Endothelial cell of umbilical vein (primary cell): ENCODE measurements at regions not wholly inside any gene's neighbourhood (a gene's known extent, or its start where the extent isn't known, plus 50 kb on each side); places are given as distances from the start of the nearest gene placed in this dataset.

Source experiments
- BruUV-seq: library from RNA; stranded (reverse); fragments of 400-500 nt; replicated peaks from 2 replicates; lab custom pipeline; 2021; lab: Mats Ljungman, UMichigan
- CTCF ChIA-PET: fragments of 300-600, 350-600 bp; sonication (Branson Sonifier 250); formaldehyde crosslinking; loops from one replicate; lab custom pipeline; 2021; ENCODE audit warnings: antibody characterized with exemption, inconsistent platforms; lab: Charles Lee
- POLR2A ChIA-PET: fragments of 300-600, 350-600 bp; sonication (Branson Sonifier 250); formaldehyde crosslinking; loops from one replicate; lab custom pipeline; 2021; ENCODE audit warnings: antibody characterized with exemption, inconsistent platforms; lab: Charles Lee
- DNase-seq: peaks from one replicate; pipeline ENCODE4 v3.0.0-alpha.2; 2011; ENCODE audit warnings: low read depth, low spot score
- FAIRE-seq: peaks from 2 replicates; lab custom pipeline; 2011; peaks lifted over from hg19 to GRCh38; lab: Jason Lieb, UNC
- H2AFZ ChIP-seq: 2 replicates; pipeline ENCODE4 v1.6.0; 2012; ENCODE audit warnings: low read depth, low read length, control low read depth, inconsistent platforms
- H3K27ac ChIP-seq: 2 replicates; pipeline ENCODE4 v1.5.1; 2011; ENCODE audit warnings: low read depth, mild to moderate bottlenecking, control low read depth, low read length, moderate library complexity; ENCODE audit not compliant: insufficient read depth
- H3K27me3 ChIP-seq, 2 experiments: 2 replicates each; pipeline versions ENCODE4 v1.6.0 to v1.6.1; 2011; ENCODE audit warnings: low read length in 2 of 2, mixed read lengths in 1 of 2; ENCODE audit not compliant: control insufficient read depth in 2 of 2, insufficient read depth in 2 of 2
- H3K36me3 ChIP-seq, 2 experiments: 2 replicates in 1 of 2; 3 replicates in 1 of 2; pipeline ENCODE4 v1.5.1; 2011; ENCODE audit warnings: low read length in 2 of 2, mild to moderate bottlenecking in 1 of 2, moderate library complexity in 1 of 2; ENCODE audit not compliant: control insufficient read depth in 2 of 2, insufficient read depth in 2 of 2; ENCODE audit errors: extremely low read depth in 1 of 2
- H3K4me1 ChIP-seq: 3 replicates; pipeline ENCODE4 v1.5.1; 2011; ENCODE audit warnings: mild to moderate bottlenecking, low read length; ENCODE audit not compliant: control insufficient read depth, insufficient read depth; ENCODE audit errors: extremely low read depth
- H3K4me2 ChIP-seq: 2 replicates; pipeline ENCODE4 v1.6.1; 2011; ENCODE audit warnings: low read length, control low read depth, mixed read lengths; ENCODE audit not compliant: insufficient read depth
- H3K4me3 ChIP-seq, 3 experiments: fragments of 200-600 bp in 1 of 3; sonication (generic), shearing (Covaris generic) in 1 of 3; replicated peaks in 1 of 3; 2 replicates each; pipeline ENCODE4 v1.5.1; 2011 to 2016; ENCODE audit warnings: control low read depth in 3 of 3, low read length in 3 of 3, mild to moderate bottlenecking in 2 of 3, inconsistent platforms in 1 of 3, low read depth in 1 of 3, moderate library complexity in 1 of 3; ENCODE audit not compliant: insufficient read depth in 1 of 3
- H3K79me2 ChIP-seq: 2 replicates; pipeline ENCODE4 v1.6.0; 2012; ENCODE audit warnings: low read length, inconsistent platforms; ENCODE audit not compliant: control insufficient read depth, insufficient read depth
- H3K9ac ChIP-seq: replicated peaks from 2 replicates; pipeline ENCODE3; 2011; ENCODE audit warnings: low read length, control low read depth; ENCODE audit not compliant: insufficient read depth; ENCODE audit errors: extremely low read depth
- H3K9me1 ChIP-seq: replicated peaks from 3 replicates; pipeline ENCODE4 v1.6.0; 2011; ENCODE audit warnings: mild to moderate bottlenecking, low read length; ENCODE audit not compliant: control insufficient read depth, insufficient read depth; ENCODE audit errors: extremely low read depth
- H3K9me3 ChIP-seq: replicated peaks from 2 replicates; pipeline ENCODE4 v1.5.1; 2012; ENCODE audit warnings: low read length, inconsistent platforms; ENCODE audit not compliant: control insufficient read depth, insufficient read depth
- H4K20me1 ChIP-seq: replicated peaks from 2 replicates; pipeline ENCODE3; 2011; ENCODE audit warnings: mild to moderate bottlenecking, low read length; ENCODE audit not compliant: control insufficient read depth, insufficient read depth; ENCODE audit errors: extremely low read depth
- CTCF ChIP-seq, 2 donors: IDR thresholded peaks; 1 replicate in 1 of 2; 2 replicates in 1 of 2; pipeline ENCODE4 v1.5.1; 2011; ENCODE audit warnings: low read length in 2 of 2, mild to moderate bottlenecking in 2 of 2, moderate library complexity in 2 of 2, control low read depth in 1 of 2, inconsistent platforms in 1 of 2, low read depth in 1 of 2; ENCODE audit not compliant: insufficient read depth in 1 of 2; ENCODE audit errors: extremely low read depth in 1 of 2
- EZH2 ChIP-seq: IDR thresholded peaks from 2 replicates; pipeline ENCODE4 v1.6.1; 2012; ENCODE audit warnings: borderline replicate concordance, low read depth, mild to moderate bottlenecking, moderate library complexity, low read length, inconsistent platforms; ENCODE audit not compliant: severe bottlenecking
- FOS ChIP-seq: IDR thresholded peaks from 2 replicates; pipeline ENCODE4 v1.6.1; 2011; ENCODE audit warnings: mild to moderate bottlenecking, low read length, moderate library complexity, borderline replicate concordance; ENCODE audit not compliant: insufficient read depth
- GATA2 ChIP-seq: IDR thresholded peaks from 2 replicates; pipeline ENCODE4 v1.7.0; 2011; ENCODE audit warnings: low read depth, mild to moderate bottlenecking, moderate library complexity, mixed read lengths, low read length; ENCODE audit not compliant: insufficient read length, insufficient read depth
- JUN ChIP-seq: IDR thresholded peaks from 2 replicates; pipeline ENCODE4 v1.6.1; 2011; ENCODE audit warnings: borderline replicate concordance, low read depth; ENCODE audit not compliant: insufficient read length, insufficient read depth
- MAX ChIP-seq: IDR thresholded peaks from 2 replicates; pipeline ENCODE4 v1.6.1; 2011; ENCODE audit not compliant: insufficient read depth, insufficient read length
- MYC ChIP-seq: IDR thresholded peaks from one replicate; pipeline ENCODE4 v1.6.1; 2011; ENCODE audit warnings: mild to moderate bottlenecking, low read depth, low read length
- POLR2A ChIP-seq: IDR thresholded peaks from 2 replicates; pipeline ENCODE4 v1.6.1; 2012; ENCODE audit warnings: low read depth, mild to moderate bottlenecking, control low read depth, low read length
- POLR2AphosphoS5 ChIP-seq: IDR thresholded peaks from 2 replicates; pipeline ENCODE4 v1.6.1; 2012; ENCODE audit warnings: low read depth, mild to moderate bottlenecking, control low read depth, low read length, moderate library complexity; ENCODE audit not compliant: insufficient read depth
- dilution Hi-C: fragments of 300-500 bp; cut with MboI; formaldehyde crosslinking; loops from one replicate; pipeline ENCODE4 v1.15.0; 2019; ENCODE audit warnings: low sequenced_read_pairs; ENCODE audit not compliant: extremely low pct_ligation_motif_present
- intact Hi-C: fragments of 100-400 bp; cut with micrococcal nuclease; formaldehyde crosslinking; loops from one replicate; pipeline ENCODE4 v1.10.0; 2022

- no peak overlapping the region for H3K4me3 ChIP-seq
- H4K20me1 ChIP-seq, result no peaks in the 10 kb centered on the region
- H3K9me3 ChIP-seq, result no peaks in the 10 kb centered on the region
- H2AFZ ChIP-seq, result no peak overlapping the region
- H3K4me1 ChIP-seq, result no peaks in the 10 kb centered on the region
- no peaks in the 10 kb centered on the region for H3K79me2 ChIP-seq
- CTCF ChIA-PET, result no interaction called here
- dilution Hi-C loops, result no loop called here
- DNase-seq (no peak), FAIRE-seq (no peak)
- H3K4me2 ChIP-seq, result no peak overlapping the region
- intact Hi-C loops, result no loop called here
- no peaks in the 10 kb centered on the region for H3K9me1 ChIP-seq
- BruUV-seq, result no TSS peak
- H3K9ac ChIP-seq, result no peak overlapping the region
- no peak for TF ChIP-seq MYC
- no peak for TF ChIP-seq JUN
- no peak for TF ChIP-seq MAX
- TF ChIP-seq EZH2, result no peak
- no peak for TF ChIP-seq POLR2AphosphoS5
- no peak for TF ChIP-seq FOS
- TF ChIP-seq POLR2A, result no peak
- TF ChIP-seq CTCF (IDR thresholded peaks at IDR 0.05; ENCODE audit: extremely low read depth in 1 of 2, insufficient read depth in 1 of 2, low read depth in 1 of 2, low read length in 2 of 2), result no peak
- no peak for TF ChIP-seq GATA2
- no peak overlapping the region for H3K27ac ChIP-seq
- POLR2A ChIA-PET, result no interaction called here
- peaks cover 0 to 3% of the 10 kb centered on the region in 2 experiments for H3K27me3 ChIP-seq
- H3K36me3 ChIP-seq, result no peaks in the 10 kb centered on the region
Measured at GRCh38 chr12:70121562-70121961, 121.7 kb upstream of the CNOT2 start.
